ENCODE measurements at regions not wholly inside any gene's neighbourhood (a gene's known extent, or its start where the extent isn't known, plus 50 kb on each side); places are given as distances from the start of the nearest gene placed in this dataset.

GRCh38 chr7:81111781-81112540 is 193.1 kb upstream of the SEMA3C start:
- H3K27ac ChIP-seq (ENCODE audit: low read depth, low read length): peak overlapping the region; percentile 23
- Mint-ChIP-seq H3K36me3 (ENCODE audit: low read depth, unreplicated experiment) (no peaks in the 10 kb centered on the region), H3K27ac (ENCODE audit: unreplicated experiment) (peak overlapping the region; percentile 99), H3K27me3 (ENCODE audit: low read depth, unreplicated experiment) (no peaks in the 10 kb centered on the region), H3K4me3 (ENCODE audit: unreplicated experiment) (peak overlapping the region; percentile 48), H3K9me3 (ENCODE audit: unreplicated experiment) (no peaks in the 10 kb centered on the region), H3K4me1 (ENCODE audit: low read depth, unreplicated experiment) (peaks cover 36% of the 10 kb centered on the region)
- peak overlapping the region; percentile 42 for H3K4me2 ChIP-seq (ENCODE audit: low read length)
- DNase-seq (ENCODE audit: low read depth) (peak; percentile 87), FAIRE-seq (no peak)
- no peaks in the 10 kb centered on the region for H4K20me1 ChIP-seq (ENCODE audit: insufficient read depth, low read length)
- no peak overlapping the region for H3K4me3 ChIP-seq (ENCODE audit: insufficient read depth, low read depth, low read length)
- peak overlapping the region; percentile 53 for H2AFZ ChIP-seq (ENCODE audit: low read depth, low read length)
- no peaks in the 10 kb centered on the region for H3K79me2 ChIP-seq (ENCODE audit: insufficient read depth, low read length)
- H3K4me1 ChIP-seq (ENCODE audit: insufficient read depth, low read length): peaks cover 15% of the 10 kb centered on the region
- no peaks in the 10 kb centered on the region for H3K27me3 ChIP-seq (ENCODE audit: insufficient read depth, low read length)
- H3K9me3 ChIP-seq (ENCODE audit: insufficient read depth, low read depth, low read length): no peaks in the 10 kb centered on the region
- TF ChIP-seq CTCF (IDR thresholded peaks at IDR 0.05; ENCODE audit: insufficient read depth, low read depth, low read length): no peak
- TF ChIP-seq EZH2 (IDR thresholded peaks at IDR 0.05; ENCODE audit: insufficient read depth, low read length): no peak
- no peaks in the 10 kb centered on the region for H3K36me3 ChIP-seq (ENCODE audit: insufficient read depth, low read length)
- peak overlapping the region; percentile 24 for H3K9ac ChIP-seq (ENCODE audit: low read length)

GRCh38 chr7:81111358-81111757 is 192.5 kb upstream of the SEMA3C start:
- H3K4me3 ChIP-seq (ENCODE audit: insufficient read depth, low read depth, low read length): no peak overlapping the region
- no peak overlapping the region for H3K4me3 Mint-ChIP-seq (ENCODE audit: unreplicated experiment)
- H3K27ac Mint-ChIP-seq (ENCODE audit: unreplicated experiment): peak overlapping the region; percentile 99
- TF ChIP-seq CTCF (IDR thresholded peaks at IDR 0.05; ENCODE audit: insufficient read depth, low read depth, low read length): no peak
- no peak for TF ChIP-seq EZH2 (IDR thresholded peaks at IDR 0.05; ENCODE audit: insufficient read depth, low read length)
- peak overlapping the region; percentile 42 for H3K4me2 ChIP-seq (ENCODE audit: low read length)
- H3K4me1 ChIP-seq (ENCODE audit: insufficient read depth, low read length): peaks cover 15% of the 10 kb centered on the region
- H3K27me3 ChIP-seq (ENCODE audit: insufficient read depth, low read length): no peaks in the 10 kb centered on the region
- H3K27ac ChIP-seq (ENCODE audit: low read depth, low read length): peak overlapping the region; percentile 17
- DNase-seq (ENCODE audit: low read depth): peak; percentile 99
- peak overlapping the region; percentile 24 for H3K9ac ChIP-seq (ENCODE audit: low read length)
- H3K36me3 ChIP-seq (ENCODE audit: insufficient read depth, low read length): no peaks in the 10 kb centered on the region
- FAIRE-seq: peak; percentile 89
- no peaks in the 10 kb centered on the region for H3K9me3 Mint-ChIP-seq (ENCODE audit: unreplicated experiment)
- H2AFZ ChIP-seq (ENCODE audit: low read depth, low read length): peak overlapping the region; percentile 53
- H3K4me1 Mint-ChIP-seq (ENCODE audit: low read depth, unreplicated experiment): peaks cover 36% of the 10 kb centered on the region
- no peaks in the 10 kb centered on the region for H3K36me3 Mint-ChIP-seq (ENCODE audit: low read depth, unreplicated experiment)
- H3K79me2 ChIP-seq (ENCODE audit: insufficient read depth, low read length): no peaks in the 10 kb centered on the region
- no peaks in the 10 kb centered on the region for H3K9me3 ChIP-seq (ENCODE audit: insufficient read depth, low read depth, low read length)
- no peaks in the 10 kb centered on the region for H4K20me1 ChIP-seq (ENCODE audit: insufficient read depth, low read length)
- H3K27me3 Mint-ChIP-seq (ENCODE audit: low read depth, unreplicated experiment): no peaks in the 10 kb centered on the region

- Mint-ChIP-seq H3K27me3 (ENCODE audit: low read depth, unreplicated experiment) (no peaks in the 10 kb centered on the region), H3K9me3 (ENCODE audit: unreplicated experiment) (no peaks in the 10 kb centered on the region), H3K36me3 (ENCODE audit: low read depth, unreplicated experiment) (no peaks in the 10 kb centered on the region), H3K27ac (ENCODE audit: unreplicated experiment) (peak overlapping the region; percentile 99), H3K4me3 (ENCODE audit: unreplicated experiment) (peak overlapping the region; percentile 40), H3K4me1 (ENCODE audit: low read depth, unreplicated experiment) (peaks cover 36% of the 10 kb centered on the region)
- no peaks in the 10 kb centered on the region for H3K9me3 ChIP-seq (ENCODE audit: insufficient read depth, low read depth, low read length)
- no peak overlapping the region for H3K27ac ChIP-seq (ENCODE audit: low read depth, low read length)
- peaks cover 15% of the 10 kb centered on the region for H3K4me1 ChIP-seq (ENCODE audit: insufficient read depth, low read length)
- no peak for TF ChIP-seq CTCF (IDR thresholded peaks at IDR 0.05; ENCODE audit: insufficient read depth, low read depth, low read length)
- TF ChIP-seq EZH2 (IDR thresholded peaks at IDR 0.05; ENCODE audit: insufficient read depth, low read length): no peak
- H2AFZ ChIP-seq (ENCODE audit: low read depth, low read length): no peak overlapping the region
- H3K27me3 ChIP-seq (ENCODE audit: insufficient read depth, low read length): no peaks in the 10 kb centered on the region
- H3K9ac ChIP-seq (ENCODE audit: low read length): no peak overlapping the region
- peak overlapping the region; percentile 18 for H3K4me2 ChIP-seq (ENCODE audit: low read length)
- DNase-seq (ENCODE audit: low read depth): no peak
- H3K4me3 ChIP-seq (ENCODE audit: insufficient read depth, low read depth, low read length): no peak overlapping the region
- H4K20me1 ChIP-seq (ENCODE audit: insufficient read depth, low read length): no peaks in the 10 kb centered on the region
- H3K36me3 ChIP-seq (ENCODE audit: insufficient read depth, low read length): no peaks in the 10 kb centered on the region
- H3K79me2 ChIP-seq (ENCODE audit: insufficient read depth, low read length): no peaks in the 10 kb centered on the region
- no peak for FAIRE-seq
These were observed 191.8 kb upstream of the SEMA3C start for GRCh38 chr7:81110673-81111072.

Data from astrocyte (in vitro differentiated cells and primary cell).